NCI-H774 (cell line): ENCODE measurements at regions not wholly inside any gene's neighbourhood (a gene's known extent, or its start where the extent isn't known, plus 50 kb on each side); places are given as distances from the start of the nearest gene placed in this dataset.
"Not testable (repeated sequence)": the region's sequence is repeated elsewhere in the genome, so short reads cannot be mapped to it uniquely, and the experiment has no call there.

ENCODE experiments used
- DNase-seq: peaks from one replicate; lab custom pipeline; 2025; lab: John Stamatoyannopoulos, UW

DNA sequence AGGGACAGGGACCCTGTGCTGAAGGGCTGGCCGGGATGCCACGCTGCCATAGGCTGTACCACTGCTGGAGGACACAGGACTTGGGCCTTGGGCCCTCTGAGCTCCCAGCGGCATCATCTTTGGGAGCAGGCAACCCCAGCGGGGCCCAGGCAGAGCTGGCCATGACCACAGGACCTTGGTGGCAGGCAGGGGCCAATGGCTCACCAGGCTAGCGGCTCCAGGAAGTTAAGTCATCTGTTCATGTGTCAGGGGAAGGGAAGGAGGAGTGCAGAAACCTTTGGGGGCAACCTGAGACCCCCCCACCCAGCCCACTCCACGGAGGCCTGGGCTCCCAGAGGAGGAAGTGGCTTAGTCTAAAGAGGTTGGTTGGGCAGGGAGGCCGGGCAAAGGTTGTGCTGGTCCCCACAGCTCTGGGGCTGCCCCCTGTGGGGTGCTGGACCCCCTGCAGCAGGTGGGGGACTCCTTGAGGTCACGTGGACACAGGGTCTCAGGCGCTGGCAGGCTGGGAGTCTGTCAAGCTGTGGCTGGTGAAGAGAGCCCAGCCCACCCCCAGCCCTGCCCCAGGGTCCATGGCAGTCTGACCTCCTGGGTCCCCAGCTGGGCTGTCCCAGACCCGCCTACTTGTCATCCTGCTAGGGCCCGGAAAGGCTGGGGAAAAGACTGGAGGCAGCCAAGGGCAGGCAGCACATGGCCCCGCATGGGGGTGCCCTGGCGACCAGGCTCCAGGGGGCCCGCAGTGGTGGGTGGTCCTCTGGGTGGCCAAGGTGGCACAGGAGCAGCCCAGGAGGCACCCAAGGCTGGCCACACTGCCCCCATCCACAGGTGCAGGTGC lies 184.3 kb downstream of the IGLL1 start:
- DNase-seq: no peak

- DNase-seq: no peak
Observed at GRCh38 chr22:23394525-23395326, 185.4 kb downstream of the IGLL1 start.

DNA sequence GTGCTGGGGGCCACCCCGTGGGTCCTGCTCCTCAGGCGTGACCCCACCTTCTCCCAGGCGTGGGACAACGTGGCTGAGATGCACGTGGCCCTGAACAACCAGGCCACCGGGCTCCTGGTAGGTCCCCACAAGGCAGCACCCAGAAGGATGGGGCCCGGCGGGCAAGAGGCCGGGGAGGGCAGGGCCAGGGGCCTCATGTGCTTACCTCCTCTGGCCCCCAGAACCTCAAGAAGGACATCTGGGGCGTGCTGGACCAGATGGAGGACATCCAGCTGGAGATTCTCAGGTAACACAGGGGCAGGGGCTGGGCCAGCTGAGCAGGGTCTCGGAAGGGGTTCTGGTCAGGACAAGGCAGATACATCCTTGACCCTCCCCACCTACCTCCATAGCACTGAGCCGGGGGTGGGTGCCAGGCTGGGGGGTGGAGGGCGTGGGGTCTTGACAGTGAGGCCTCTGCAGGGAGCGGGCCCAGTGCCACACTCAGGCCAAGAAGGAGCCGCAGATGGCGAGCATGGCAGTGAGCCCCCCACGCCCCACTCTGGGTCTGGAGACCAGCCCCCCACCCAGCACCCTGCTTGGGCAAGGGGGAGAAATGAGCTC lies 186.3 kb downstream of the IGLL1 start:
- DNase-seq: no peak

GRCh38 chr22:23393199-23393598 lies 186.9 kb downstream of the IGLL1 start:
- not testable (repeated sequence) for DNase-seq

GRCh38 chr22:23392420-23393121 lies 187.5 kb downstream of the IGLL1 start:
- DNase-seq: no peak

DNA sequence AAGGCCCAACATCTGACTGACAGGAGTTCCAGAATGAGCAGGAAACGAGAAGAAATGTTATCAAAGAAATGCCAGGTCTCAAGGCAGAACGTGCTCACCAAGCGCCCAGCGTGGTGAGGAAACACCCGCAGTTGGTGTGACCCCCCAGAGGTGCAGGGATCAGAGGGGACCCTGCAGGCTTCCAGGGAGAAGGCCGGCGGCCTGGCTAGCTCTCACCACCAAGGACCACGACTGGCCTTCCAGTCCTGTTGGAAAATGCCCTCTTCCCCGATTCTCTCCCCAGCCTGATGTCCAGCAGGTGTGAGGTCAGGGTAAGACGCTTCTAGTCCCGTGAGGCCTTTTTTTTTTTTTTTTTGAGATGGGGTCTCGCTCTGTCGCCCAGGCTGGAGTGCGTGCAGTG lies 189.1 kb downstream of the IGLL1 start:
- no peak for DNase-seq

- no peak for DNase-seq
Observed at GRCh38 chr22:23389271-23390071, 190.6 kb downstream of the IGLL1 start.

- DNase-seq: no peak
Observed at GRCh38 chr22:23388517-23388890, 191.6 kb downstream of the IGLL1 start.

GRCh38 chr22:23387827-23388516 lies 192.1 kb downstream of the IGLL1 start:
- DNase-seq: no peak

- DNase-seq: no peak
Observed at GRCh38 chr22:23386822-23387580, 193.1 kb downstream of the IGLL1 start.

- peak; percentile 47 for DNase-seq
Observed at GRCh38 chr22:23385678-23386631, 194.1 kb downstream of the IGLL1 start.

GRCh38 chr22:23384923-23385677 lies 195.0 kb downstream of the IGLL1 start:
- no peak for DNase-seq

- no peak for DNase-seq
Observed at GRCh38 chr22:23384431-23384830, 195.7 kb downstream of the IGLL1 start.

DNA sequence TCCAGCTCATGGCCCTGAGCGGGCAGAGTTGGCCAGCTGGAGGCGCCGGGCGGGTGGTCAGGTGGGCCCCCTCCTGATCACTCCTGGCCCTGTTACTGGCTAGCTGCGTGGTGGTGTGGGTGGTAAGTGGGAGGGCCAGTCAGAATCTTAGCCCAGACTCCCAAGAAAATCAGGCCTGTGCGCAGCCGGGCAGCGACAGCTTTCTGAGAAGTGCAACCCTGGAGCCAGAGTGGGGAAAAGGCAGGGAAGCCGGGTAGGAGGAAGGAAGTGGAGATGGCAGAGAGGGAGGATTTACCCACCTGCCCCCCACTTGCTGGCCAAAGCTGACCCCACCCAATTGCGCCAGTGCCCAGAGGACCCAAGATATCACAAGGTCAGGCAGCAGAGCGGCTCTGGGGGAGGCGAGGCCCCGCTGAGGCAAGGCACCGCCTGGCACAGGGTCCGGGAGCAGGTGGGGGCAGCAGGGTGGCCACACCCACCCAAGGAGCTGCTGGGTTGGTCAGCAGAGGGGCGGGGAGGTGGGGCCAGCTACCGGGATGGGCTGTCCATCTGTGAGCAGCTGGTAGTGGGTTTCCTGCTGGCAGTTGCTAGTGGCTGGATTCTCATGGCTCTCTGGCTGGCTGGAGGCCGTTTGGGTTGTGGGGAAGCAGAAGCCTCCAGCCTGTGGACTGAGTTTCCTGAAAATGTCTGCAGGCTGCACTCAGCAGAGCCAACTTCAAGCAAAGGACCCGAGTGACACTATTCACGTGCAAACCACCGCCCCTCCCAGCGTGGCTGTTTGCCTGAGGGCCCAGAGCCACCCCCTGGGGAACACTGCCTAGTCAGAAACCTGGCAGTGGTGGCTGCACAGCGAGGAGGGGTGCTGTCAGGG lies 196.4 kb downstream of the IGLL1 start:
- DNase-seq: no peak

- DNase-seq: no peak
Observed at GRCh38 chr22:23382428-23383218, 197.5 kb downstream of the IGLL1 start.
